SK-N-SH (cell line): ENCODE measurements at regions not wholly inside any gene's neighbourhood (a gene's known extent, or its start where the extent isn't known, plus 50 kb on each side); places are given as distances from the start of the nearest gene placed in this dataset.

Experiments used
- CTCF ChIA-PET: fragments of 300-600, 350-600 bp; formaldehyde crosslinking; extraction: SDS; loops from one replicate; lab custom pipeline; 2021; lab: Yijun Ruan, JAX
- POLR2A ChIA-PET: fragments of 350-600 bp; sonication (Branson Sonifier 250); formaldehyde crosslinking; extraction: SDS; loops from one replicate; lab custom pipeline; 2020; ENCODE audit warnings: antibody characterized with exemption, inconsistent platforms; lab: Yijun Ruan, JAX
- DNase-seq: peaks from one replicate; pipeline ENCODE4 v3.0.0; 2012
- H2AFZ ChIP-seq: fragments of 200-600 bp; sonication (generic); 2 replicates; pipeline ENCODE4 v1.8.1; 2016; ENCODE audit warnings: antibody characterized with exemption, mild to moderate bottlenecking, low read depth
- H3F3A ChIP-seq: fragments of 200-600 bp; sonication (generic); replicated peaks from 2 replicates; pipeline ENCODE3; 2016; ENCODE audit warnings: antibody characterized with exemption, mild to moderate bottlenecking; ENCODE audit not compliant: insufficient read depth
- H3K27ac ChIP-seq, 2 experiments: fragments of 200-500 bp in 1 of 2; fragments of 200-600 bp in 1 of 2; sonication (Bioruptor generic) in 1 of 2; sonication (generic), shearing (Covaris generic) in 1 of 2; 2 replicates each; pipeline versions ENCODE4 v1.5.1 to v1.6.1; 2014 to 2016; ENCODE audit warnings: low read depth in 2 of 2, inconsistent platforms in 1 of 2, low read length in 1 of 2, mild to moderate bottlenecking in 1 of 2, mixed read lengths in 1 of 2
- H3K27me3 ChIP-seq: fragments of 200-600 bp; sonication (generic), shearing (Covaris generic); 2 replicates; pipeline ENCODE4 v1.6.1; 2016; ENCODE audit warnings: mixed run types; ENCODE audit not compliant: insufficient read depth
- H3K36me3 ChIP-seq, 2 experiments: fragments of 200-500 bp in 1 of 2; fragments of 200-600 bp in 1 of 2; sonication (Bioruptor generic) in 1 of 2; sonication (generic) in 1 of 2; replicated peaks in 1 of 2; 2 replicates each; pipeline versions ENCODE3 to v1.5.1; 2014 to 2016; ENCODE audit warnings: low read length in 1 of 2, mild to moderate bottlenecking in 1 of 2; ENCODE audit not compliant: insufficient read depth in 2 of 2, control insufficient read depth in 1 of 2
- H3K4me1 ChIP-seq, 2 experiments: fragments of 200-500 bp in 1 of 2; fragments of 200-600 bp in 1 of 2; sonication (Bioruptor generic) in 1 of 2; sonication (generic), shearing (Covaris generic) in 1 of 2; 2 replicates each; pipeline versions ENCODE4 v1.5.1 to v1.6.1; 2014 to 2016; ENCODE audit warnings: low read depth in 1 of 2, low read length in 1 of 2, mixed run types in 1 of 2; ENCODE audit not compliant: insufficient read depth in 2 of 2, control insufficient read depth in 1 of 2
- H3K4me2 ChIP-seq: fragments of 200-600 bp; sonication (generic), shearing (Covaris generic); 2 replicates; pipeline ENCODE4 v1.6.1; 2017; ENCODE audit warnings: mixed run types
- H3K4me3 ChIP-seq, 2 experiments: fragments of 200-500 bp in 1 of 2; fragments of 200-600 bp in 1 of 2; sonication (Bioruptor generic) in 1 of 2; sonication (generic), shearing (Covaris generic) in 1 of 2; 2 replicates each; pipeline versions ENCODE4 v1.5.1 to v1.8.1; 2014 to 2016; ENCODE audit warnings: low read depth in 2 of 2, inconsistent platforms in 1 of 2, low read length in 1 of 2, mild to moderate bottlenecking in 1 of 2, mixed read lengths in 1 of 2, moderate library complexity in 1 of 2
- H3K79me2 ChIP-seq: fragments of 200-600 bp; sonication (generic); 2 replicates; pipeline ENCODE4 v1.8.1; 2017; ENCODE audit warnings: mild to moderate bottlenecking; ENCODE audit not compliant: insufficient read depth
- H3K9ac ChIP-seq: fragments of 200-600 bp; sonication (generic); 2 replicates; pipeline ENCODE4 v1.6.1; 2017; ENCODE audit warnings: mixed run types
- H3K9me2 ChIP-seq: fragments of 200-600 bp; sonication (generic); 2 replicates; pipeline ENCODE4 v1.6.1; 2017; ENCODE audit warnings: mixed run types
- H3K9me3 ChIP-seq: fragments of 200-600 bp; sonication (generic); 2 replicates; pipeline ENCODE4 v1.6.1; 2017; ENCODE audit warnings: mixed run types, mild to moderate bottlenecking, moderate library complexity
- H4K20me1 ChIP-seq: fragments of 200-600 bp; sonication (generic); 2 replicates; pipeline ENCODE4 v1.6.1; 2017; ENCODE audit warnings: mild to moderate bottlenecking, mixed run types; ENCODE audit not compliant: insufficient read depth
- EZH2phosphoT487 ChIP-seq: fragments of 200-600 bp; sonication (generic); IDR thresholded peaks from 2 replicates; pipeline ENCODE4 v1.6.1; 2017; ENCODE audit warnings: low read depth, mixed run types, mild to moderate bottlenecking, antibody characterized with exemption, moderate library complexity, borderline replicate concordance
- FOXM1 ChIP-seq: IDR thresholded peaks from 2 replicates; pipeline ENCODE4 v1.4.0; 2012; ENCODE audit warnings: low read depth, mild to moderate bottlenecking
- GABPA ChIP-seq: IDR thresholded peaks from 2 replicates; pipeline ENCODE4 v1.4.0; 2012; ENCODE audit warnings: low read depth, mild to moderate bottlenecking
- NFIC ChIP-seq: IDR thresholded peaks from 2 replicates; pipeline ENCODE4 v1.4.0; 2012; ENCODE audit warnings: borderline replicate concordance
- NRF1 ChIP-seq: IDR thresholded peaks from 2 replicates; pipeline ENCODE4 v1.6.1; 2012; ENCODE audit warnings: low read depth, mild to moderate bottlenecking, low read length
- POLR2AphosphoS5 ChIP-seq: IDR thresholded peaks from 2 replicates; pipeline ENCODE4 v1.6.1; 2012; ENCODE audit warnings: low read depth, low read length
- RAD21 ChIP-seq: IDR thresholded peaks from 2 replicates; pipeline ENCODE4 v1.6.1; 2012; ENCODE audit warnings: mild to moderate bottlenecking, low read length
- RFX5 ChIP-seq: IDR thresholded peaks from 2 replicates; pipeline ENCODE4 v1.6.1; 2012; ENCODE audit warnings: mild to moderate bottlenecking, improper control_type of control experiment, low read length
- RXRA ChIP-seq: IDR thresholded peaks from 2 replicates; pipeline ENCODE4 v1.4.0; 2012; ENCODE audit warnings: low read depth, mild to moderate bottlenecking, borderline replicate concordance
- SIN3A ChIP-seq: IDR thresholded peaks from 2 replicates; pipeline ENCODE4 v1.6.1; 2012; ENCODE audit warnings: low read depth, mild to moderate bottlenecking, low read length, moderate library complexity, borderline replicate concordance
- TEAD4 ChIP-seq: IDR thresholded peaks from 2 replicates; pipeline ENCODE4 v1.4.0; 2012; ENCODE audit warnings: mild to moderate bottlenecking, borderline replicate concordance; ENCODE audit not compliant: insufficient read depth
- WGBS: methylation state at CpG from one replicate; pipeline ENCODE4 v1.1.6; 2017; ENCODE audit warnings: low lambda C conversion rate; 5-methylcytosine and 5-hydroxymethylcytosine counted together
- TF ChIP-seq, protein P1 (sequence below): IDR thresholded peaks from 2 replicates; pipeline ENCODE4 v1.6.1; 2012; ENCODE audit warnings: mild to moderate bottlenecking, low read depth, low read length, moderate library complexity
- TF ChIP-seq, protein P2 (sequence below): IDR thresholded peaks from 2 replicates; pipeline ENCODE4 v1.4.0; 2012; ENCODE audit warnings: low read depth, borderline replicate concordance
- TF ChIP-seq, protein P3 (sequence below): fragments of 150-350 bp; IDR thresholded peaks from 2 replicates; pipeline ENCODE4 v1.6.1; 2017; ENCODE audit warnings: antibody characterized with exemption, low read length, low read depth, borderline replicate concordance
- TF ChIP-seq, protein P4 (sequence below): IDR thresholded peaks from 2 replicates; pipeline ENCODE4 v1.4.0; 2012; ENCODE audit warnings: low read depth
- TF ChIP-seq, protein P5 (sequence below): fragments of 200-600 bp; sonication (generic); IDR thresholded peaks from 2 replicates; pipeline ENCODE4 v1.6.1; 2017; ENCODE audit warnings: antibody characterized with exemption, mild to moderate bottlenecking, moderate library complexity
- TF ChIP-seq, protein P6 (sequence below): IDR thresholded peaks from 2 replicates; pipeline ENCODE4 v1.4.0; 2012; ENCODE audit warnings: low read depth, borderline replicate concordance
- TF ChIP-seq, protein P7 (sequence below): fragments of 150-350 bp; IDR thresholded peaks from 2 replicates; pipeline ENCODE4 v1.6.1; 2016; ENCODE audit warnings: mild to moderate bottlenecking, low read depth, low read length

DNA sequence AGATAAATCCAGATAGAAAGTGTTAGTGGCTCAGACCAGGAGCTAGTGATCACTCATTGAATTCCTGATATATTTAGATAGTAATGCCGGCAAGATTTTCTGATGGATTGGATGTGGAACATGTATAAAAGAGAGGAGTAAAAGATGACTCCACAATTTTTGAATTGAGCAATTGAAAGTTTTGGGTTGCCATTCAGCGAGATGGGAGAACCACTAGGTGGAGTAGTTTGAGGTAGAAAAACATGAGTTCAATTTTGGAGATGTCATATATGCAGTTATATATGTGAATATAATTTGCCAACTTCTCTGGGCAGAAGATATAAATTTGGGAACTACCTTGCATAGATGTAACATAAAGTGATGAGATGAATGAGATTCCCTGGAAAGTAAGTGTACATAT, 502.5 kb upstream of the SEMA6A start (continued):
- TF ChIP-seq, protein P1, sequence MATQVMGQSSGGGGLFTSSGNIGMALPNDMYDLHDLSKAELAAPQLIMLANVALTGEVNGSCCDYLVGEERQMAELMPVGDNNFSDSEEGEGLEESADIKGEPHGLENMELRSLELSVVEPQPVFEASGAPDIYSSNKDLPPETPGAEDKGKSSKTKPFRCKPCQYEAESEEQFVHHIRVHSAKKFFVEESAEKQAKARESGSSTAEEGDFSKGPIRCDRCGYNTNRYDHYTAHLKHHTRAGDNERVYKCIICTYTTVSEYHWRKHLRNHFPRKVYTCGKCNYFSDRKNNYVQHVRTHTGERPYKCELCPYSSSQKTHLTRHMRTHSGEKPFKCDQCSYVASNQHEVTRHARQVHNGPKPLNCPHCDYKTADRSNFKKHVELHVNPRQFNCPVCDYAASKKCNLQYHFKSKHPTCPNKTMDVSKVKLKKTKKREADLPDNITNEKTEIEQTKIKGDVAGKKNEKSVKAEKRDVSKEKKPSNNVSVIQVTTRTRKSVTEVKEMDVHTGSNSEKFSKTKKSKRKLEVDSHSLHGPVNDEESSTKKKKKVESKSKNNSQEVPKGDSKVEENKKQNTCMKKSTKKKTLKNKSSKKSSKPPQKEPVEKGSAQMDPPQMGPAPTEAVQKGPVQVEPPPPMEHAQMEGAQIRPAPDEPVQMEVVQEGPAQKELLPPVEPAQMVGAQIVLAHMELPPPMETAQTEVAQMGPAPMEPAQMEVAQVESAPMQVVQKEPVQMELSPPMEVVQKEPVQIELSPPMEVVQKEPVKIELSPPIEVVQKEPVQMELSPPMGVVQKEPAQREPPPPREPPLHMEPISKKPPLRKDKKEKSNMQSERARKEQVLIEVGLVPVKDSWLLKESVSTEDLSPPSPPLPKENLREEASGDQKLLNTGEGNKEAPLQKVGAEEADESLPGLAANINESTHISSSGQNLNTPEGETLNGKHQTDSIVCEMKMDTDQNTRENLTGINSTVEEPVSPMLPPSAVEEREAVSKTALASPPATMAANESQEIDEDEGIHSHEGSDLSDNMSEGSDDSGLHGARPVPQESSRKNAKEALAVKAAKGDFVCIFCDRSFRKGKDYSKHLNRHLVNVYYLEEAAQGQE = no peak
- TF ChIP-seq, protein P2, sequence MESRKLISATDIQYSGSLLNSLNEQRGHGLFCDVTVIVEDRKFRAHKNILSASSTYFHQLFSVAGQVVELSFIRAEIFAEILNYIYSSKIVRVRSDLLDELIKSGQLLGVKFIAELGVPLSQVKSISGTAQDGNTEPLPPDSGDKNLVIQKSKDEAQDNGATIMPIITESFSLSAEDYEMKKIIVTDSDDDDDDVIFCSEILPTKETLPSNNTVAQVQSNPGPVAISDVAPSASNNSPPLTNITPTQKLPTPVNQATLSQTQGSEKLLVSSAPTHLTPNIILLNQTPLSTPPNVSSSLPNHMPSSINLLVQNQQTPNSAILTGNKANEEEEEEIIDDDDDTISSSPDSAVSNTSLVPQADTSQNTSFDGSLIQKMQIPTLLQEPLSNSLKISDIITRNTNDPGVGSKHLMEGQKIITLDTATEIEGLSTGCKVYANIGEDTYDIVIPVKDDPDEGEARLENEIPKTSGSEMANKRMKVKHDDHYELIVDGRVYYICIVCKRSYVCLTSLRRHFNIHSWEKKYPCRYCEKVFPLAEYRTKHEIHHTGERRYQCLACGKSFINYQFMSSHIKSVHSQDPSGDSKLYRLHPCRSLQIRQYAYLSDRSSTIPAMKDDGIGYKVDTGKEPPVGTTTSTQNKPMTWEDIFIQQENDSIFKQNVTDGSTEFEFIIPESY = no peak

DNA sequence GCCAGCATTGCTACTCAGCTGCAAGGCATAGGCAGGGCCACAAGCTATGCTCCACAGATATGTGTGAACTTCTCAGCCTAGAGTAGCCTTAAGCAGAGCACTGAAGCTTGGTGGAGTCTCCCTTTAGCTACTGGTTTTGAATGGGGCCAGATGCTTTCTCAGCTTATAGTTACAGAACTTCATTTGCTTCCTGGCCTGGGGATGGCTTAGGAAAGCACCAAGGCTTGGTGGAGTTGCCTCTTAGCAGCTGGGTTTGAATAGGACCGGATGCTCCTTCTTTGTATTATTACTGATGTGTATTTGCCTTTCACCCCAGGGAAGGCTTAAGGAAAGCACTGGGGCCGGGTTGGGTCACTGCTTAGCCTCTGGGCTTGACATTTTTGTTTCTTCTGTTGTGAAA, 497.8 kb upstream of the SEMA6A start:
- Histone ChIP-seq H3F3A (no peaks in the 10 kb centered on the region), H3K79me2 (no peaks in the 10 kb centered on the region), H3K4me2 (no peak overlapping the region), H3K27ac (no peak overlapping the region), H2AFZ (no peak overlapping the region), H4K20me1 (no peaks in the 10 kb centered on the region), H3K4me3 (no peak overlapping the region), H3K4me1 (no peaks in the 10 kb centered on the region), H3K9ac (no peak overlapping the region), H3K36me3 (no peaks in the 10 kb centered on the region)
- CTCF ChIA-PET = no interaction called here
- 22% methylated on average over 2 of the region's 2 CpGs for WGBS
- TF ChIP-seq, protein P3, sequence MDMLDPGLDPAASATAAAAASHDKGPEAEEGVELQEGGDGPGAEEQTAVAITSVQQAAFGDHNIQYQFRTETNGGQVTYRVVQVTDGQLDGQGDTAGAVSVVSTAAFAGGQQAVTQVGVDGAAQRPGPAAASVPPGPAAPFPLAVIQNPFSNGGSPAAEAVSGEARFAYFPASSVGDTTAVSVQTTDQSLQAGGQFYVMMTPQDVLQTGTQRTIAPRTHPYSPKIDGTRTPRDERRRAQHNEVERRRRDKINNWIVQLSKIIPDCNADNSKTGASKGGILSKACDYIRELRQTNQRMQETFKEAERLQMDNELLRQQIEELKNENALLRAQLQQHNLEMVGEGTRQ = no peak
- no peak for TF ChIP-seq SIN3A
- TF ChIP-seq NRF1 = no peak
- TF ChIP-seq, protein P4, sequence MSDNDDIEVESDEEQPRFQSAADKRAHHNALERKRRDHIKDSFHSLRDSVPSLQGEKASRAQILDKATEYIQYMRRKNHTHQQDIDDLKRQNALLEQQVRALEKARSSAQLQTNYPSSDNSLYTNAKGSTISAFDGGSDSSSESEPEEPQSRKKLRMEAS = no peak
- no peak for TF ChIP-seq RFX5
- TF ChIP-seq RXRA = no peak
- no peak for TF ChIP-seq GABPA
- TF ChIP-seq, protein P5, sequence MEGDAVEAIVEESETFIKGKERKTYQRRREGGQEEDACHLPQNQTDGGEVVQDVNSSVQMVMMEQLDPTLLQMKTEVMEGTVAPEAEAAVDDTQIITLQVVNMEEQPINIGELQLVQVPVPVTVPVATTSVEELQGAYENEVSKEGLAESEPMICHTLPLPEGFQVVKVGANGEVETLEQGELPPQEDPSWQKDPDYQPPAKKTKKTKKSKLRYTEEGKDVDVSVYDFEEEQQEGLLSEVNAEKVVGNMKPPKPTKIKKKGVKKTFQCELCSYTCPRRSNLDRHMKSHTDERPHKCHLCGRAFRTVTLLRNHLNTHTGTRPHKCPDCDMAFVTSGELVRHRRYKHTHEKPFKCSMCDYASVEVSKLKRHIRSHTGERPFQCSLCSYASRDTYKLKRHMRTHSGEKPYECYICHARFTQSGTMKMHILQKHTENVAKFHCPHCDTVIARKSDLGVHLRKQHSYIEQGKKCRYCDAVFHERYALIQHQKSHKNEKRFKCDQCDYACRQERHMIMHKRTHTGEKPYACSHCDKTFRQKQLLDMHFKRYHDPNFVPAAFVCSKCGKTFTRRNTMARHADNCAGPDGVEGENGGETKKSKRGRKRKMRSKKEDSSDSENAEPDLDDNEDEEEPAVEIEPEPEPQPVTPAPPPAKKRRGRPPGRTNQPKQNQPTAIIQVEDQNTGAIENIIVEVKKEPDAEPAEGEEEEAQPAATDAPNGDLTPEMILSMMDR = no peak
- no peak for TF ChIP-seq RAD21
- no peak for TF ChIP-seq TEAD4
- TF ChIP-seq, protein P6, sequence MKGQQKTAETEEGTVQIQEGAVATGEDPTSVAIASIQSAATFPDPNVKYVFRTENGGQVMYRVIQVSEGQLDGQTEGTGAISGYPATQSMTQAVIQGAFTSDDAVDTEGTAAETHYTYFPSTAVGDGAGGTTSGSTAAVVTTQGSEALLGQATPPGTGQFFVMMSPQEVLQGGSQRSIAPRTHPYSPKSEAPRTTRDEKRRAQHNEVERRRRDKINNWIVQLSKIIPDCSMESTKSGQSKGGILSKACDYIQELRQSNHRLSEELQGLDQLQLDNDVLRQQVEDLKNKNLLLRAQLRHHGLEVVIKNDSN = no peak
- TF ChIP-seq NFIC = no peak
- TF ChIP-seq POLR2AphosphoS5 = no peak
- TF ChIP-seq FOXM1 = no peak
- TF ChIP-seq, protein P7, sequence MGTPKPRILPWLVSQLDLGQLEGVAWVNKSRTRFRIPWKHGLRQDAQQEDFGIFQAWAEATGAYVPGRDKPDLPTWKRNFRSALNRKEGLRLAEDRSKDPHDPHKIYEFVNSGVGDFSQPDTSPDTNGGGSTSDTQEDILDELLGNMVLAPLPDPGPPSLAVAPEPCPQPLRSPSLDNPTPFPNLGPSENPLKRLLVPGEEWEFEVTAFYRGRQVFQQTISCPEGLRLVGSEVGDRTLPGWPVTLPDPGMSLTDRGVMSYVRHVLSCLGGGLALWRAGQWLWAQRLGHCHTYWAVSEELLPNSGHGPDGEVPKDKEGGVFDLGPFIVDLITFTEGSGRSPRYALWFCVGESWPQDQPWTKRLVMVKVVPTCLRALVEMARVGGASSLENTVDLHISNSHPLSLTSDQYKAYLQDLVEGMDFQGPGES = no peak
- no peak for TF ChIP-seq EZH2phosphoT487
- TF ChIP-seq, all 33 proteins: peak for 0
- no peaks in the 10 kb centered on the region for H3K9me2 ChIP-seq
- POLR2A ChIA-PET = no interaction called here
- DNase-seq = no peak
- no peaks in the 10 kb centered on the region for H3K9me3 ChIP-seq
- no peaks in the 10 kb centered on the region for H3K27me3 ChIP-seq
